PC-9 (cell line): ENCODE measurements at regions not wholly inside any gene's neighbourhood (a gene's known extent, or its start where the extent isn't known, plus 50 kb on each side); places are given as distances from the start of the nearest gene placed in this dataset.

ENCODE experiments used
- EZH2 ChIP-seq: fragments of 200-600 bp; sonication (generic); IDR thresholded peaks from 2 replicates; pipeline ENCODE4 v1.8.0; 2017; ENCODE audit warnings: antibody characterized with exemption, low read depth
- TF ChIP-seq, protein P1 (sequence below): fragments of 200-600 bp; sonication (generic); conservative IDR thresholded peaks from 2 replicates; pipeline ENCODE4 v1.6.1; 2017; ENCODE audit warnings: mixed run types, antibody characterized with exemption, mild to moderate bottlenecking, moderate library complexity

GRCh38 chr1:245010018-245010614, 144.7 kb upstream of the KIF26B start:
- TF ChIP-seq, protein P1, sequence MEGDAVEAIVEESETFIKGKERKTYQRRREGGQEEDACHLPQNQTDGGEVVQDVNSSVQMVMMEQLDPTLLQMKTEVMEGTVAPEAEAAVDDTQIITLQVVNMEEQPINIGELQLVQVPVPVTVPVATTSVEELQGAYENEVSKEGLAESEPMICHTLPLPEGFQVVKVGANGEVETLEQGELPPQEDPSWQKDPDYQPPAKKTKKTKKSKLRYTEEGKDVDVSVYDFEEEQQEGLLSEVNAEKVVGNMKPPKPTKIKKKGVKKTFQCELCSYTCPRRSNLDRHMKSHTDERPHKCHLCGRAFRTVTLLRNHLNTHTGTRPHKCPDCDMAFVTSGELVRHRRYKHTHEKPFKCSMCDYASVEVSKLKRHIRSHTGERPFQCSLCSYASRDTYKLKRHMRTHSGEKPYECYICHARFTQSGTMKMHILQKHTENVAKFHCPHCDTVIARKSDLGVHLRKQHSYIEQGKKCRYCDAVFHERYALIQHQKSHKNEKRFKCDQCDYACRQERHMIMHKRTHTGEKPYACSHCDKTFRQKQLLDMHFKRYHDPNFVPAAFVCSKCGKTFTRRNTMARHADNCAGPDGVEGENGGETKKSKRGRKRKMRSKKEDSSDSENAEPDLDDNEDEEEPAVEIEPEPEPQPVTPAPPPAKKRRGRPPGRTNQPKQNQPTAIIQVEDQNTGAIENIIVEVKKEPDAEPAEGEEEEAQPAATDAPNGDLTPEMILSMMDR = no peak
- no peak for TF ChIP-seq EZH2
